A549 (cell line): ENCODE measurements at regions not wholly inside any gene's neighbourhood (a gene's known extent, or its start where the extent isn't known, plus 50 kb on each side); places are given as distances from the start of the nearest gene placed in this dataset.

ENCODE experiments used
- CEBPB ChIP-seq, 2 experiments: fragments of >200 bp in 1 of 2; sonication (Bioruptor Twin) in 1 of 2; formaldehyde crosslinking in 1 of 2; IDR thresholded peaks; 2 replicates each; pipeline ENCODE4 v1.6.1; 2012 to 2016
- CTCF ChIP-seq: fragments of >200 bp; sonication (Bioruptor Twin); formaldehyde crosslinking; IDR thresholded peaks from 3 replicates; pipeline ENCODE4 v1.5.1; 2016
- EHMT2 ChIP-seq: fragments of 200-600 bp; sonication (generic); IDR thresholded peaks from 2 replicates; pipeline ENCODE4 v1.6.1; 2016; ENCODE audit warnings: antibody characterized with exemption, low read depth, mild to moderate bottlenecking, moderate library complexity
- EP300 ChIP-seq, 2 experiments: fragments of >200 bp; sonication (Bioruptor Twin); formaldehyde crosslinking; IDR thresholded peaks; 2 replicates in 1 of 2; 3 replicates in 1 of 2; pipeline ENCODE4 v1.6.1; 2016 to 2017
- HDAC2 ChIP-seq: fragments of 200-600 bp; sonication (generic); IDR thresholded peaks from 2 replicates; pipeline ENCODE4 v1.6.1; 2016
- MAFK ChIP-seq: fragments of 450-650 bp; IDR thresholded peaks from 2 replicates; pipeline ENCODE4 v1.6.1; 2014; ENCODE audit not compliant: partially characterized antibody
- MAZ ChIP-seq: fragments of 150-350 bp; IDR thresholded peaks from 2 replicates; pipeline ENCODE4 v1.6.1; 2014; ENCODE audit warnings: antibody characterized with exemption, low read depth, low read length, borderline replicate concordance
- MYC ChIP-seq: IDR thresholded peaks from 2 replicates; pipeline ENCODE4 v1.6.1; 2012; ENCODE audit warnings: mild to moderate bottlenecking, inconsistent platforms, low read length, improper control_type of control experiment, borderline replicate concordance
- RCOR1 ChIP-seq: fragments of 150-350 bp; IDR thresholded peaks from 2 replicates; pipeline ENCODE4 v1.6.1; 2014; ENCODE audit warnings: antibody characterized with exemption, low read length, low read depth
- SMC3 ChIP-seq: fragments of >200 bp; sonication (Bioruptor Twin); formaldehyde crosslinking; IDR thresholded peaks from 3 replicates; pipeline ENCODE4 v1.6.1; 2018; ENCODE audit warnings: inconsistent platforms
- TP53 ChIP-seq: fragments of 250-450 bp; sonication (Bioruptor Pico); IDR thresholded peaks from 2 replicates; pipeline ENCODE4 v1.5.0; 2021; ENCODE audit warnings: mild to moderate bottlenecking, moderate library complexity

GRCh38 chr2:16067866-16068551 lies 127.7 kb downstream of the MYCN start:
- TF ChIP-seq RCOR1 (no peak), CTCF (no peak), HDAC2 (no peak), MAFK (no peak), CEBPB (IDR thresholded peaks at IDR 0.05) (no peak), MYC (no peak), EHMT2 (no peak), EP300 (IDR thresholded peaks at IDR 0.05) (no peak), SMC3 (no peak), TP53 (CRISPR knock-in tag) (no peak), MAZ (no peak)
